Globus pallidus (tissue), 1 donor: ENCODE measurements at regions not wholly inside any gene's neighbourhood (a gene's known extent, or its start where the extent isn't known, plus 50 kb on each side); places are given as distances from the start of the nearest gene placed in this dataset.

Experiments used
- DNase-seq: peaks from one replicate; pipeline ENCODE4 v3.0.0-alpha.2; 2015; ENCODE audit warnings: low spot score

DNA sequence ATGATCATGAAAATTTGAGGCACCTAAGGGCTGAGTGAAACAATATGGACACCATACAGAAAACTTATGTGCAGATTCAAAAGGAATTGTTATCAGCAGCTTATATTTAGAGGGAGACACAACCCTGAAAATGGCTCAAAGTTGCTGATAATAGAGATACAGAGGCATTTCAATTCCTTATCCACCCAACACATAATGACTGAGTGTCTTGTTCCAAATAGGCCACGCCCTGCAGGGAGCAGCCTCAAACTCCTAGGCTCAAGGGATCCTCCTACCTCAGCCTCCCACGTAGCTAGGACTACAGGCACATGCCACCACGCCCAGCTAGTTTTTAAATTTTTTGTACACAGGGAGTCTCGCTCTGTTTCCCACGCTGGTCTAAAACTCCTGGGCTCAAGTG is 79.0 kb downstream of the LBH start:
- DNase-seq: no peak

DNA sequence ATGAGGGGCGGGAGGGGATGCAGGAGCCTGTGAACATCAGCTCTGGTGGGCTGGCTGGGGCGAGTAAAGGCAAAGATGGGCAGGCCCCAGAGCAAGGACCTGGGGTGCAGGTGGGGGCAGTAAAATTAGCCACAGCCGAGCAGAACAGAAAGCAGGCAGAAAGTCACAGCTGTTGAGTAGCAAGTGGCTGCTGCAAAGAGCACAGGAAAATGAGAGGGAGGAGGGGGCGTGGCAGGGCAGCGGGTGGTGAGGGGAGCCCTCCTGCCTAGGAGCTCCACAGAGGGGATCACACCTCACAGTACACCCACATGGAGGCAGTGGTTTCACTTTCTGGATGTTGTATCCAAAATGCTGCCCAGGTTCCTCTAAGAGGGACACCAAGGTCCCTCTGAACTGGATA is 79.6 kb downstream of the LBH start:
- DNase-seq: no peak

DNA sequence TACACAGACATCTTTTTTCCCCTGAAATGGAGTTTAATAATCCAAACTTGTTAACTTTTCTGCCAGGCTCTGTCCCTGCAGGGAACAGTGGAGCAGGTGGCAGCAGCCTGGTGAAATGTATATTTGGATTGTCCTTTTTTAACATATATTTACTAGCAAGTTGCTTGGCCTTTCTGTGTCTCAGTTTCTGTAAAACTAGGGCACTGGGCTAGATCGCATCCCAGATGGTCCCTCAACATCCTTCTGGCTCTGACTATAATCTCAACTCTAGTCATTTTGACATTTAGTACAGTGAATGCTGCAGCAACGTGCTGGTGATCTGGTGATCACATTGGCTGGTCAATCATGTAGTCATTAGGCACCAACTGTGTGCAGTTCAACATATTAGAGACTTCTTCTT is 80.4 kb downstream of the LBH start:
- DNase-seq: no peak

- no peak for DNase-seq
Observed at GRCh38 chr2:30312916-30313315, 81.6 kb downstream of the LBH start.

GRCh38 chr2:30314981-30315380 is 83.6 kb downstream of the LBH start:
- DNase-seq: no peak

- DNase-seq: no peak
Observed at GRCh38 chr2:30315391-30316063, 84.2 kb downstream of the LBH start.

DNA sequence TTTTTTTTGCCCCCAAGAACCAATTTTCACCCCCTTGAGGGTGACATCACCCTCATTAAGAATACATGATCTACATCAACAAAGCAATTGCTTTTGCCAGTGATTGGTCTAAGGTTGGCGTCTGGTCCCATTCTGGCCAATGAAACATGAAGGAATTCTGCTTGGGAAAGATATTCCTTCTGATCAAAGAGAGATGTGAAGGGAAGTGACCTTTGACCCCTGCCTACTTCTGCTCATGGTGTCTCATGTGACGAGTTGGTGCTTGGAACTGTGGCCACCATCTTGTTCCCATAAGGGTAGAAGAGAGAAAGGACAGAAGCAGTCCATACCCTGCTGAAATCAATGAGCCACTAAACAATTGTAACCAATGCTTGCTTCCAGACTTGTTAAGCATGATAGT is 85.1 kb downstream of the LBH start:
- DNase-seq: no peak

DNA sequence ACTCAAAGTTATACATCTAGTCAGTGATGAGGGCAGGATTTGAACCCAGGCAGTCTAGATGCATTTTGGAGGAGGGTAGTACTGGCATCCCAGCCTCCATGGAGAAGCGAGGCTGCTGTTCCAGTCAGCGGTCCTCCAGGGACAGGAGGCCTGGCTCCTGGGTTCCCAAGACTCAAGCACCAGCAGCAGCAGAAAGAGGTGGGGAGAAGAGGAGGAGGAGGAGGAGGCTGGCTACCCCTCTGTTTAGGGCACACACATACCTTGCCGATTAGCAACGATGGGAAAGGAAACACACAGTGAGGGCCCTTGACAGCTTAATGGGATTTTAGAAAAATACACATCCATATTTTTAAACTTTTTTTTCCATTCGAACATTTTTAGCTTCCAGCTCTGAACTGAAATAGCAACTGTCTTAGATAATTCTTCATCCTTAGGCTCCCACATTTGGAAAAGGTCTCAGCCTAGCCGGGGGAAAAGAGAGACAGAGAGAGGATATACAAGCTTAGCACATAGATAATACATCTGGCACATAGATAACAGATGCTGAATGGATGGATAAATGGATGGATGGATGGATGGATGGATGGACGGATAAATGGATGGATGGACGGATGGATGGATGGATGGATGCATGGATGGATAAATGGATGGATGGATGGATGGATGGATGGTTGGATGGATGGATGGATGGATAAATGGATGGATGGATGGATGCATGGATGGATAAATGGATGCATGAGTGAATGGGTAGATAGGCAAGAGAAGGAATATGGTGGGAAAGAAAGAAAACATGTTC is 87.9 kb downstream of the LBH start:
- no peak for DNase-seq

GRCh38 chr2:30321466-30321865 is 90.1 kb downstream of the LBH start:
- DNase-seq: no peak

DNA sequence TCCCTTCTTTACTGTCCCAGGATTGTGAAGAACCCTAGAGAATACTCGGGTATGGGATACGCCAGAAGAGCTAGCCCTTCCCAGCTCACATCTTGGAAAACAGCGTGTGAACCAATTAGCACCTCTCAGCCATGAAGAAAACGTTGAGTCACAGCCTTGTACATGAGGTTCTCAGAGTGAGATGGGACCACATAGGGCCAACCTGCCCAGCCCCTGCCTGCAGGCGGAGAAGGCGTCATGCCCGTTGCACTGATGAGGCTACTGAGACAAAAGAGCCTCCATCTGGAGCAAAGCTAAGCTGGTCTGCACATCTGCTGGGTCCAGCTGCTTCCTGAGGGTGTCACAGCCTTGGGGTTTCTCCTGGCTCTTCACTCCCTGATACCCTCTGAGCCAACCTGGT is 92.2 kb downstream of the LBH start:
- no peak for DNase-seq

GRCh38 chr2:30324245-30324908 is 93.0 kb downstream of the LBH start:
- DNase-seq: no peak

DNA sequence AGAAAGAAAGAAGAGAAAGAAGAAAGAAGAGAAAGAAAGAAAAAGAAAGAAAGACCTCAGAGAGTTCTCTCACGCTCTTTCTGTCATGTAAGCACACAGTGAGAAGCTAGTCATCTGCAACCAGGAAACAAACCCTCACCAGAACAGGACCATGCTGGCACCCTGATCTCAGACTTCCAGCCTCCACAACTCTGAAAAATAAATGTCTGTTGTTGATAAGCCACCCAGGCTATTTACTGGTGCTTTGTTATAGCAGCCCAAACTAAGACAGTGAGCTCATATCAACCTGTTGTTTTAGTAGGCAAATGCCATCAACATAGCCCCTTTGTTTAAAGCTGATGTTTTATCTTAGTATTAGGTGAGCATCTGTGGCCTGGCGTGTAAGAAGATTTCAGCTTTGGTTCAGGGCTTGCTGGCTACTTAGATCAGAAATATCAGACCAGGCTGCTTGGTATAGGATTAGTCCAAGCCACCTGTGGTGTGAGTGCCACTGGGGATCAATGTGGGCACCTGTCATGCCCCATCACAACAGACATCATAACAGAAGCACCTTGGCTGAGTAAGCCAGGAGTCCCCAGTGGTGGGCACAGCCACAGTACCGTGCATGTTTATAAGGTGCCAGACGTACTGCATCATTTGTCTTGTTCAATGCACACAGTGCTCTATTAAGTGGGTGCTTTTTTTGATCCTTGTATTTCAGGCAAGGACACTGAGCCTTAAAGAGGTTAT is 94.4 kb downstream of the LBH start:
- no peak for DNase-seq

DNA sequence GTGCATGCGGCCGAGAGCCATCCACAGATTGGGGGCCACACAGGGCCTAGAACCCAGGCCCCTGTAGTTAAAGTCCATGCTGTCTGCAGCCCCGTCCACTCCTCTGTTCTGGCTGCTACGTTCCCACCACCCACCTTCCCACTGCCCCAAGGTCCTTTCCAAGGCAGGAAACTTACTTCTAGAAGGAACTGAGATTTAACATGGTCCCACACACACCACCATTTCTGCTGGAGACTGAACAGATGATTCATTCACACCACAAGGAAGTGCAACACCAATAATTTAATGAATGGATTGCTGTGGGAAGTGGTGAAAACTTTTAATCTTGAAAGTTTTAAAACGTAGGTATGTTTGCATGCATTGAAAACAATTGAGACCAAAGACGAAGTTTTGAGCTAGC is 95.2 kb downstream of the LBH start:
- DNase-seq: no peak

- DNase-seq: no peak
Observed at GRCh38 chr2:30331038-30331437, 99.7 kb downstream of the LBH start.

DNA sequence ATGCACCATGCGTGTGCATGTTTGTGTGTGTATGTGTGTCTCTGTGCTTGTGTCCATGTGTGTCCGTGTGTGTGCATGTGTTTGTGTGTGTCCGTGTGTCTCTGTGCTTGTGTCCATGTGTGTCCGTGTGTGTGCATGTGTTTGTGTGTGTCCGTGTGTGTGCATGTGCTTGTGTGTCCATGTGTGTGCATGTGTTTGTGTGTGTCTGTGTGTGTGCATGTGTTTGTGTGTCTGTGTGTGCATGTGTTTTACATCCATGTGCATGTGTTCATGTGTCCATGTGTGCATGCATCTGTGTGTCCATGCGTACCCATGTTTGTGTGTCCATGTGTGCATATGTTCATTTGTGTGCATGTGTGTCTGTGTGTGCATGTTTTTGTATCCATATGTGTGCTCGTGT is 100.5 kb downstream of the LBH start:
- no peak for DNase-seq

DNA sequence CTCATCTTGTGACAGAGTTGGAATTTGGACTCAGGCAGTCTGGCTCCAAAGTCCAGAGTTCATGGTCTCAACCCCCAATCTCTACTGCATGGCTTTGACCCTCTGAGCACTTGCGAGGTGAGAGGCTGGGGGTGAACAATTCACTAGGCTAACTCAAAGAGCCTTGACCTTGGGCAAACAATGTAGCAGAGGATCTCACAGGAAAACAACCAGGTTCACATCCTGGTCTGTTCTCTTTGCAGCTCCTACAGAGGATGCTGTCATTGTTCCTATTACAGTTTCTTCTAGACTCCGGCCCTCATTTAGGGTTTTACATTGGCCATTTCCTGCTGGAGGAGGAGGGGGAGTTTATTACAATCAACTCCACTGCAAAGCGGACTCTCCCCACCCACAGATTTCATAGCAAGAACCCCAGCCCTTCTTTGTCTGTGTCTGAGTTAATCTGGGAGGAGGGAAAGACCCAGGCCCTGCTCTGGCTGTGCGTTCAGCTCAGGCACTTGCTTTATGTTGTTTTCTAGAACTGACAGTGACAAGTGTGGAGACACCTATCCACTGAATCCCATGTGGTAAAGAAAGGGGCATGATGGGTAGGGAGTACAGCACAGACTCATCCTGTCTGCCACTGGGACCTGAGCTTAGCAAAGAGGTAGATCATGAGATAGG is 101.6 kb downstream of the LBH start:
- DNase-seq: no peak

- DNase-seq: no peak
Observed at GRCh38 chr2:30334762-30335363, 103.5 kb downstream of the LBH start.

DNA sequence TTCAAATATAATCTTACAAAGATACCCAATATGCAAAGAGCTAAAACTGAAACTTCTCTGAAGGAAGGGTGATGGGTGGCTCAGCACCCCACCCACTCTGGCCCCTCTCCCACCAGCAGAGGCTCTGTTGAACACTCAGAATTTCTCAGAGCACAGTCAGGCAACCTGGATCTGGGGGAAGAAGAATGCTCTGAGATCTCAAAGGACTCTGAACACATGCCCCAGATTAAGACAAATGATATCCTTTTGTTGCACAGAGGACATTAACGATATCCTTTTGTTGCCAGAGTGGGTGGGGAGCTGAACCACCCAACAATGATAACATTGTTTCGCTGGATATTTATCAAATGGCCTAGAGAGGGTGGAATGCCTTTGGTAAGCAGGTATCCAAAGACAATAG is 104.8 kb downstream of the LBH start:
- no peak for DNase-seq

DNA sequence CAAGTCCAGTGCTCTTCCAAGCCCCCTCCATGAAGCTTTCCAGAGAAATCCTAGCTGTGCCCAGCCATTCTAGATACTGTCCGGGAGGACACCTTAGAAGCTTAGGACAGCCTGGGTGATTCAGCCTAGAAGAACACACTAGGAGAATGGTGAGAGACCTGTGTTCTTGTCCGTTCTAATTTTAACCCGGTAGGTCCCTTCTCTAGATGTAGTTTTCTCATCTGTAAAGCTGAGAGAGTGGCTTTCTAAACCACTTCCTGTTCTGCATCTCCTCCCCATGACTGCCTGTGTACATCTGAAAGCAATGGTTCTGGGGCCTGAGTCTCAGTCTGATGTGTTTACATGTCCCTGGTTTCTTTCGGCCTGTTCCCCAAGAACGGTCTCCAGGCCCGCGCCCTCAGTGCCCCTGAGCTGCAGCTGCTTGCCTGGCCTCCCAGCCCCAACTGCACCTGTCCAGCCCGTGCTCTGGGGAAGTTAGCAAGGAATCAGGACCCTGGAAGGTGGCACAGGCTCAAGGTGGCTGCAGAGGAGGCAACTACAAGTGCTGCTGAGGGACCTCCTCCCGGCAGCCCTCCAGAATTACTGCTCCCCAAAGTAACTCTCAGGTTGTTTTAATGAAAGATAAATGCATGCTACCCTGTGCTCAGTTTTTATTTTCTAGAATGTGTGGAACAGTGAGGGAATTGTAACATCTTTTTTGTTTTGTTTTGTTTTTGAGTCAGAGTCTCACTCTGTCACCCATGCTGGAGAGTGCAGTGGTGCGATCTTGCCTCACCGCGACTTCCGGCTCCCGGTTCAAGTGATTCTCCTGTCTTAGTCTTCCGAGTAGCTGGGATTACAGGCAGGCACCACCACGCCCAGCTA is 105.9 kb downstream of the LBH start:
- DNase-seq: no peak

DNA sequence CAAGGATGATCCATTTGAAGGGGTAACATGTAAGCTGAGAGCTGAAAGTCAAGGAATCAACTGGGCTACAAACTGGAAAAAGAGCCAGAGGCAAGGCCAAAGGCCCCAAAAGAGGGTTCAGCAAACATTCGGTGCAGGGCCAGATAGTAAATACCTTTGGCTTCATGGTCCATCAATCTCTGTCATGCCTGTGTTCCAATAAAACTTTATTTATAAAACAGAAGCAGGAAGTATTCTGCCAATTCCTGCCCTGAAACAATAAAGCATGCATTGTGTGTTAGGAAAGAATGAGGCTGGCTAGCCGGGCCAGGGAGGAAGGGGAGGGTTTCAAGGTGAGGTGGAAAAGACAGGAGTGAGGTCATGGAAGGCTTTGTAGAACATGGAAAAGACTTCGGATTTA is 107.1 kb downstream of the LBH start:
- no peak for DNase-seq

- DNase-seq: no peak
Observed at GRCh38 chr2:30339071-30339470, 107.7 kb downstream of the LBH start.
